ENCODE measurements at regions not wholly inside any gene's neighbourhood (a gene's known extent, or its start where the extent isn't known, plus 50 kb on each side); places are given as distances from the start of the nearest gene placed in this dataset.

GRCh38 chr5:124342027-124342471, 404.4 kb downstream of the ZNF608 start:
- TF ChIP-seq CTCF (IDR thresholded peaks at IDR 0.05 in 4 of 5, conservative IDR thresholded peaks at IDR 0.05 in 1 of 5) (no peak), POLR2A (IDR thresholded peaks at IDR 0.05) (no peak)

Data from gastrocnemius medialis (tissue), 4 donors.